ENCODE measurements at regions not wholly inside any gene's neighbourhood (a gene's known extent, or its start where the extent isn't known, plus 50 kb on each side); places are given as distances from the start of the nearest gene placed in this dataset.
"Not testable (repeated sequence)": the region's sequence is repeated elsewhere in the genome, so short reads cannot be mapped to it uniquely, and the experiment has no call there.

DNA sequence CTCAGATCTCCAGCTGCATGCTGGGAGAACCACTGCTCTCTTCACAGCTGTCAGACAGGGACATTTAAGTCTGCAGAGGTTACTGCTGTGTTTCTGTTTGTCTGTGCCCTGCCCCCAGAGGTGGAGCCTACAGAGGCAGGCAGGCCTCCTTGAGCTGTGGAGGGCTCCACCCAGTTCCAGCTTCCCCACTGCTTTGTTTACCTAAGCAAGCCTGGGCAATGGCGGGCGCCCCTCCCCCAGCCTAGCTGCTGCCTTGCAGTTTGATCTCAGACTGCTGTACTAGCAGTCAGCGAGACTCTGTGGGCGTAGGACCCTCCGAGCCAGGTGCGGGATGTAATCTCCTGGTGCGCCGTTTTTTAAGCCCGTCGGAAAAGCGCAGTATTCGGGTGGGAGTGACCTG, 903.0 kb downstream of the PLOD2 start:
- not testable (repeated sequence) for TF ChIP-seq YY1 (IDR thresholded peaks at IDR 0.05; ENCODE audit: insufficient read depth, insufficient read length); ZNF274 (IDR thresholded peaks at IDR 0.05; ENCODE audit: low read depth, low read length); SUZ12 (IDR thresholded peaks at IDR 0.05; ENCODE audit: extremely low read depth, insufficient read depth, insufficient read length)

Measured in NT2/D1 (cell line).